ENCODE measurements at regions not wholly inside any gene's neighbourhood (a gene's known extent, or its start where the extent isn't known, plus 50 kb on each side); places are given as distances from the start of the nearest gene placed in this dataset.

DNA sequence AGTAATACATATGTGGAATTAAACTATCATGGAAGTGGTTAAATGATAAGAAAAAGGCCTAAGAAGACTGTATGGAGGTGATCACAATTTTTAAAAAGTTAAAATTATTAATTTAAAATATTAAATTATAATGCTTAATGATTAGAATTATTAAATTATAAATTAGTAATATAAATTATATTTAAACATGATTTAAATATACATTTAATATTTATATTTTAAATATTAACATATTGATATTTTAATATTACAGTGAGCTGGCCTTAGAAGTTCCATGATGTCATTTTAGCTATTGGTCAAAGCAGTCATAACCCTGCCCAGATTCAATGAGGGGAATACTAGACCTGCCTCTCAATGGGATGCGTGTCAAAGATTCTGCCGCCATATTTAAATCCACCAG is 281.2 kb downstream of the PRDM2 start:
- TF ChIP-seq RAD21 (IDR thresholded peaks at IDR 0.05; ENCODE audit: low read depth) (no peak), NFIC (IDR thresholded peaks at IDR 0.05) (no peak), CREB1 (IDR thresholded peaks at IDR 0.05; ENCODE audit: low read depth) (no peak), YY1 (IDR thresholded peaks at IDR 0.05; ENCODE audit: low read depth) (no peak), CEBPB (IDR thresholded peaks at IDR 0.05) (no peak), EP300 (IDR thresholded peaks at IDR 0.05; ENCODE audit: borderline replicate concordance) (no peak)
- TF ChIP-seq, protein P1, sequence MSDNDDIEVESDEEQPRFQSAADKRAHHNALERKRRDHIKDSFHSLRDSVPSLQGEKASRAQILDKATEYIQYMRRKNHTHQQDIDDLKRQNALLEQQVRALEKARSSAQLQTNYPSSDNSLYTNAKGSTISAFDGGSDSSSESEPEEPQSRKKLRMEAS (IDR thresholded peaks at IDR 0.05): no peak
